ENCODE measurements at regions not wholly inside any gene's neighbourhood (a gene's known extent, or its start where the extent isn't known, plus 50 kb on each side); places are given as distances from the start of the nearest gene placed in this dataset.

- TF ChIP-seq CTCF (IDR thresholded peaks at IDR 0.05) (no peak), ZBTB21 (CRISPR knock-in tag; IDR thresholded peaks at IDR 0.05; ENCODE audit: borderline replicate concordance) (no peak)
These were observed 78.8 kb downstream of the MYEOV start for GRCh38 chr11:69372589-69373250.
